Skin epidermis (tissue), 12 donors: ENCODE measurements at regions not wholly inside any gene's neighbourhood (a gene's known extent, or its start where the extent isn't known, plus 50 kb on each side); places are given as distances from the start of the nearest gene placed in this dataset.

ENCODE experiments used
- H3K27ac ChIP-seq, 21 experiments: fragments of 200-600 bp; sonication (generic) in 11 of 21; one replicate each; pipeline ENCODE4 v1.5.0; 2020; ENCODE audit warnings: mild to moderate bottlenecking in 3 of 21, inconsistent platforms in 2 of 21, moderate library complexity in 2 of 21
- H3K4me3 ChIP-seq, 7 experiments: fragments of 200-600 bp; sonication (generic) in 2 of 7; one replicate each; pipeline ENCODE4 v1.5.0; 2020; ENCODE audit warnings: inconsistent platforms in 2 of 7, mild to moderate bottlenecking in 2 of 7, moderate library complexity in 1 of 7

DNA sequence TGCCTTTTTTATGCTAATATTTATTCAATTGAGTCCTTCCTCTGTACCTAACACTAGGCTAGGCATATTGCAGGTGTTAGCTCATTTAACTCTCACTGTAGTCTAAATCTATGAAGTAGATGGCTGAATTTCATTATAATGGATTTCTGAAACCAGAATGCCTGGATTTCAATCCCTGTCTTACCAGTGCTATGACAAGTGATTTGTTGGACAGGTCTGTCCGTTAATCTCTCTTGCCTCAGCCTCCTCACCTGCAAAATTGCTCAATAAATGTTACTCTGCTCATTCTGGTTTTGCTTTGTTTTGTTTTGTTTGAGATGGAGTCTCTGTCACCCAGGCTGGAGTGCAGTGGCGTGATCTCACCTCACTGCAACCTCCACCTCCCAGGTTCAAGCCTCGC is 146.1 kb upstream of the ADGRL2 start:
- no peak overlapping the region for H3K27ac ChIP-seq

DNA sequence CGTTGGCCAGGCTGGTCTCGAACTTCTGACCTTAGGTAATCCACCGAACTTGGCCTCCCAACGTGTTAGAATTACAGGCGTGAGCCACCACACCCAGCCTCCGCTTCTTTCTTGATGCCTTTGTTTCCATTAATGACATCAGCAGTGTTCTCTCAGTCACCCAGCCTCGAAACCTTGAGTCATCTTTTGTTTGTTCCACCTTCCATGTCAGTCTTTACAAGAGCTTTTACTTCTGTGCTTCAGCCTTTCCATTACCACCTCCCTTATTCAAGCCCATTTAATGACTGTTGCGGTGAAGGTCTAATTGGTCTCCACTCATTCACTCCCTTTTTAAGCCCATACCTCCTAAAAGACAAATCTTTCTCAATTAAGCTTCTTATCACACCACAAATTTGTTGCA is 146.6 kb upstream of the ADGRL2 start:
- no peak overlapping the region for H3K4me3 ChIP-seq
- no peak overlapping the region for H3K27ac ChIP-seq

More for the DNA sequence above, 146.1 kb upstream of the ADGRL2 start:
- H3K4me3 ChIP-seq: no peak overlapping the region

DNA sequence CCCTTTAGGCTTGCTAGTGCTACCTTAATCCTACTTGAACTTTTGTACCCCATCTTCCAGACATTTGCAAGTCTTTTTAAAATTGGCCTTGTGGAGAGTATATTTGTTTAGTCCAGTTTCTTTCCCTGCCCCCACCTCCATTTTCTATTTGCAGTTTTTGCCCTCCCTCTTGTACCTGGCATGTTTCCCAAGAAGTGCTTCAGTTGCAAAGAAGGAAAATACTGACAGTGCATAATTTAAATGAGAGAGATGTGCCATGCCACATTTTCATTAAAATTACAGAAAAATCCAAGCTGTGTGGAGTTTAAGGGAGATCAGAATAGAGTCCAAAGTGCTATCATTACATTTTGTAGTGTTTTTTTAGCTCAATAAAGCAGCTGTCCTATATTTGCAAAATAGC is 150.0 kb upstream of the ADGRL2 start:
- H3K27ac ChIP-seq: no peak overlapping the region
- H3K4me3 ChIP-seq: no peak overlapping the region

DNA sequence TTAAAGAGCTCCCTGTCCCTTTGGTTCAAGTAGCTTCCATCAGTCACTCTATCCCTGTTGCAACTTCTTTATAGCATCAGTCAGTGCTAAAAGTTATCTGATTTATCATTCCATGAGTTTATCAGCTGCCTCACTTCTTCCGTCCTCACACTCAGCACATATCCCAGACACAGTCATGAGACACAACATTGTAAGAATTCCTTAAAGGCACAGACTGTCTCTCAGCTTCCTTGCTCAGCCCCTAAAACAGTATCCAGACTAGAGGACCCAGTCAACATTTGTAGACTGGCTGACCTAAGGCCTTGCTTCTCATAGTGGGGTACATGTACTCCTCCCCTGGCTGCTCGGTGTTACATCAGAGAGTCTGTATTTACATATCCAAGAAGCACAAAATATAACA is 164.9 kb upstream of the ADGRL2 start:
- H3K4me3 ChIP-seq: no peak overlapping the region
- no peak overlapping the region for H3K27ac ChIP-seq

DNA sequence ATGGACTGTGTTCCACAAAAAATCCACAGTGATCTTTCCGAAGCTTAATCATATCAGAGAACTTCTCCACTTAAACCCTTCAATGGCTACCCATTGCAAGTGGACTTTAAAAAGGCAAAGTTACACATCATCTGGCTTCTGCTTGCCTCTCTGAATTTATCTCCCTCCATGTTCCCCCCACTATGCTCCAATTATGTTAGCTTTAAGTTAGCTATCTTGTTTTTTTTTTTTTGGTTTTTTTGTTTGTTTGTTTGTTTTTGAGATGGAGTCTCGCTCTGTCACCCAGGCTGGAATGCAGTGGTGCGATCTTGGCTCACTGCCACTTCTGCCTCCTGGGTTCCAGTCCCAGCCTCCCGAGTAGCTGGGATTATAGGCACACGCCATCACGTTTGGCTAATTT is 166.4 kb upstream of the ADGRL2 start:
- Histone ChIP-seq H3K27ac (no peak overlapping the region), H3K4me3 (no peak overlapping the region)

DNA sequence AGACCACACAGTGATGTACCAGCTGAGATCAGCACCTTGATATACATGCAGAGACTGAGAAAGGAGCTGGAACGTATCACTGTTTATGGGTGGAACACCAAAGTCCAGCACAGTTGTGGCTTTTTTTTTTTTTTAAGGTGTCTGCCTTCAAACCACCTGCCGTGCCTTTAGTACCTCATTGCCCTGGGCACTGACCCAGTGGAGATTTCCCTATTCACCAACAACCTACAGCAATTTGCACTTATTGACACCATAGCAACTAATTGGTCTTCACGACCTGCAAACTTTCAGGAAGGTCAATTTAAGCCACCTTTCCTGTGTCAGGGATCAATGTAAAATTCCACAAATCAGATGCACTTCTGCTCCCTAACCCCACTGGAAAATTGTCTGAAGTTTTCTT is 181.6 kb upstream of the ADGRL2 start:
- H3K4me3 ChIP-seq: no peak overlapping the region
- no peak overlapping the region for H3K27ac ChIP-seq

DNA sequence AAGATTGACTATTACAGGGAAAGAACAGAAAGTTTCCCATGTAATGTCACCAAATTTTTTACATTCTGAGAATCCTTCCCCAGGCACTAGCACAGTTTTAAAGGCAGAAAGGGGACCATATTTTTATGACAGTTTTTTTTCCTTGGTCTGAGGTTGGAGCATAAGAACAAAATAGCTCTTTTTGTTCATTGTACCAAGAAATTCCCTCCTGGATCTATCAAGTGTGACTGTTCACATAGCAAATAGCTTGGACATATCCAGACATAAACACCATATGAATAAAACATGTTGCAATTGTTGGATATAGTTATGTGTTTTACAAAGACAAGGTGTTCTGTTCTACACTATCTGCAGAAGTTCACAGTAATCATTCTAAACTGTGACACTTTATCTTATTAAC is 182.4 kb upstream of the ADGRL2 start:
- Histone ChIP-seq H3K27ac (no peak overlapping the region), H3K4me3 (no peak overlapping the region)

DNA sequence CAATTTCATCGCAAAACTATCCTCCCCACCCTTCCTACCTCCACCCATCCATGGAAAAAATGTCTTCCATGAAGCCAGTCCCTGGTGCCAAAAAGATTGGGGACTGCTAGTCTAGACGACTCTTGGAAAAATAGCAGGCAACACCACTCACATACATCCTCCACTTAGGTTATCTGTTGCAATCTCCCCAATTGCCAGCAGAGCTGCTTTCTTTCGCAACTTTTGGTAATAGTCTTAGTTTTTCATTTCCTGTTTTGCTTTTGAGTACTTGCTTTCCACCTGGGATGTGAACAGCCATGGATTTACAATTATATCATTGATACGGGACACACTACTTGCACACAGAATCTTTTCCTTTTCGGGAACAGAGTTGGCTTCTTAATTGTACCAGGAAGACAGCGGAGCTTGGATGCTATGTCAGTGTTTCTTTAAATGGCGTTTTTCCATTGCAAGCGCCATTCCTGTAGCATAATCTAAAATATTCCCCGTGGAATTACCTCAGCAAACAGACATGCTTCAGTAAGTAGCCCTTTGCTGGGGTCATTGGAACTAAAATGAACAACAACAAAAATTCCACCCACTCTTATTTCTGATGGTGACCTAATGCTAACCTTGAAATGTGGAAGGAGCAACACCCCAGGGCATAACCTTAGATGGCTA is 183.3 kb upstream of the ADGRL2 start:
- H3K4me3 ChIP-seq: no peak overlapping the region
- no peak overlapping the region for H3K27ac ChIP-seq

DNA sequence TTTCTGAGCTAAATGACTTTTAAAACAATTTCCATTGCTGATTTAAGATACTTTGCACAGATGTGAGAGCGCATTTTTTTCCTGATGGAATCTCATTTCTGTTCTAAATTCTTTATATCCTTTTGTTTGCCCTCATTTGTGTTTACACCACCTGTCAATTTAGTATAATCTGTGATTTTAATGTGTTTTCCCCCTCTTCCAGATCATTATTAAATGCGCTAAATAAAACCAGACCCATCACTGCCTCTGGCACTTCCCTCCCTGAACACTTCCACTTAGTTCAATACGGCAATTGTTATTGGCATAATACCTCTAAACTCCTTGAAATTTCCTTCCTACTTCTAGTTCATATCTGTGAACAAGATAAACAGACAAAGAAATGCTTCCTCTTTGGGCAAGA is 186.9 kb upstream of the ADGRL2 start:
- Histone ChIP-seq H3K27ac (no peak overlapping the region), H3K4me3 (no peak overlapping the region)

DNA sequence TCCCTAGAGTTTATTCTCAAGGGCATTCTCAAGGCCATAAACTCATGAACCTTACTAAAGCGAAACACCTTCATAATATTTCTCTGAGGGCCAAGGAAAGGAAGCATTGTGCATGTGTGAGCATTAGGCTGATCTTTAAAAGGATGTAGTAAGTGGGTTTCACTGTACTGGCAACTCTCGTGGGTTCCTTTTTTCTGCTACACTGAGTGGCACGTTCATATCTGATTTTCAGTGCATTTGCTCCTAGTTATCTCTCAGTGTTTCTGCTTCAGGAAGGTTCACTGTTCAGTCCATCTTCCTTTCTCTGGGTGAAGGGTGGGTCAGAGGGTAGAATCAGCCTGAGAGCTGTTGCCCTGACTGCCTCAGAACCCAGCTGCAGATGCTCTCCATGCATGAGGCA is 192.8 kb upstream of the ADGRL2 start:
- H3K27ac ChIP-seq: no peak overlapping the region

DNA sequence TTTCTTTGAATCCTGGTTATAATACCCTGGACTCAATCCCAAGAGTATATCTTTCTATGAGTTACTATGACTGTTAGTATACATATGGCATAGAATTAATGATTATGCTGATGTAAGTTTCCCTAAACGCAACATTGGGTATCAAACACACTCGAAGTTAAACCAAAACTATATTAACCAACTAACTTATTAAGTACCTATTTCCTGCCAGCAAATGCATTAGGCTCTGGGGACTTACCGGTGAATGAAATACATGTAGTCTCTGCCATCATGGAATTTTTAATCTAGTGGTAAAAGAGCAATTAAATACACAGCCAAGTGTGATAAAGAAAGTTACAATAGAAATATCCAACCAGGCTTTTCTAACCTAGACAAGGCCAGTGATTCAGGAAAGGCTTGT is 193.6 kb upstream of the ADGRL2 start:
- H3K27ac ChIP-seq: no peak overlapping the region
- H3K4me3 ChIP-seq: no peak overlapping the region

More for the DNA sequence above, 192.8 kb upstream of the ADGRL2 start:
- no peak overlapping the region for H3K4me3 ChIP-seq

DNA sequence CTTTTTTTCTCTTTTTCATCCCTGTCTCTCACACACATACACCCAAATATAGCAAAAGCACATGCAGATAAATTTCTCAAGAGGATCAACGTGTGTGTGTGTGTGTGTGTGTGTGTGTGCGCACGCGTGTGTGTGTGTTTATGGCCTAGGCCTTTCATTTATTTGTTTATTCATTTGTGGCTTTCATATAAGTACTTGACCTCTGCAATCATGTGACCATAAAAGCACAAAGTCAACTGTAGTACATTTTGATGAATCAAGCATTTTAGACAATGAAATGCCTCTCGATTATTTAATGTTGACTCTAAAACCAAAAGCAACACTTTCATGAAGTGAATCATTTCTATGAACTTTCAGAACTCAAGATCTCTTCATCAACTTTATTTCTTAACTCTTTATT is 194.1 kb upstream of the ADGRL2 start:
- H3K27ac ChIP-seq: no peak overlapping the region
- H3K4me3 ChIP-seq: no peak overlapping the region

DNA sequence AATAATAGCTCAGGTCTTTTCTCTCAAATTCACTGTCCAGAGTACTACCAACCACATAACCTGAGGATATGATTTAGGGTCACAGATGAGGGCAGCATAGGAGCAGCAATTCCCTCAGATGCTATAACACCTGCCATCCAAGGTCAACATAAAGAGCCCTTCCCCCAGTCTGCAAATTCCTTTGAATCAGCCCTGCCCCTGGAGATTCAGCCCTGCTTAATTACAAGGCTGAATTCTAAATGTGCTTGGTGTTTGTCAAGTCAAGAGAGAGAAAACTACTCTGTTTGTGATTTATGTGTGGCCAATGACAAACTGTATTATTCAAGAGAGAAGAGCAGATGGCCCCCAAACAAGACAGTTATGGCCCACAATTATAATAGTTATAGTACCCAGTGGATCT is 195.7 kb upstream of the ADGRL2 start:
- H3K4me3 ChIP-seq: no peak overlapping the region

DNA sequence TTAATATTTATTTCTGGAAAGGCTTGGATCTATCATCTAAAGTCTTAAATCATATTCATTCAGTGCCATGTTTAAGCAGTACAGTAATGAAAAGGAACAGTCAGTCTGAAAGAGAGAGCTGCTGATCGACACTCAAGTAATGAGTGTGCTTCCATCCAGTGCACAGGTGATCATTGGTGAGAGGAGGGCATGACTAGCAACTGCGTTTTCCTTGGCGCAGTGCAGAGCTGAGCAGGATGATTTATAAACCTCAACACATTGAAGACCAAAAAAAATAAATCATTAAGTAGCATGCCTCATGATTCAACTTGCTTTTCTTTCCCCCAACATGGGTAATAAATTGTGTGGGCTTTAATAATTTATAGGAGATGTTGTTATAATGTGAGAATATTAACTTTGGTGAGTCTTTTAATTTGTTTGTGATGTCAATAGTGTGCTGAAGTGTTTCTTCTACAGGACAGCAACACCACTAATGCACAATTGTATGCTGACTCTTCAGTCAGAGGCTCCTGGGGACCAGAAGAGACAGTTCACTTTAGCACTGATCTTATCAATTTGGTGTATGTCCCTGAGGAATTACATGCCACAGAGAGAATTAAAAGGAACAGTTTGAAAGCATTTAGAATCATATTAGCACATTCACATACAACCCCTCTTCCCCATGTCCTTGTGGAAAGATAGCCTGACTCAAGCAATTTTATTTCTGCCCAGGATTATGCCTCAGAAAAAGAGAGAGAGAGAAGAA is 199.7 kb upstream of the ADGRL2 start:
- H3K4me3 ChIP-seq: no peak overlapping the region
- no peak overlapping the region for H3K27ac ChIP-seq

More for the DNA sequence above, 195.7 kb upstream of the ADGRL2 start:
- H3K27ac ChIP-seq: no peak overlapping the region

DNA sequence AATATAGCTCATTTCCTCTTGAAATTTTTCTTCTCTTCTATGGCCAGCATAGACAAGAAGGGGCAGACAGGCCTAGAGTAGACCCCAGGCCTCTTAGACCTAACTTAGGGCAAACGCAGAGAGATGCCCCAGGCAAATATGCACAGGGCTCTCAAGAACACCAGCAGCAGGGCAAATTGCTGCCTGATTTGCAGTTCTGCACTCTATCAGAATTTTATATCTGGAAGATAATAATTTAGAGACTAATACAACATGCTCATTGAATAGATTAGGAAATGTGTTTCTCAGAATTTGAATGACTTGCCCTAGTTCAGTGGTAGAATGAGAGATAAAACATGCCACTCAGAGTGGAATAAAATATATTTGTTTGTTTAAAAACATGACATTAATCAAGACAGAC is 200.4 kb upstream of the ADGRL2 start:
- H3K27ac ChIP-seq: no peak overlapping the region
- H3K4me3 ChIP-seq: no peak overlapping the region

DNA sequence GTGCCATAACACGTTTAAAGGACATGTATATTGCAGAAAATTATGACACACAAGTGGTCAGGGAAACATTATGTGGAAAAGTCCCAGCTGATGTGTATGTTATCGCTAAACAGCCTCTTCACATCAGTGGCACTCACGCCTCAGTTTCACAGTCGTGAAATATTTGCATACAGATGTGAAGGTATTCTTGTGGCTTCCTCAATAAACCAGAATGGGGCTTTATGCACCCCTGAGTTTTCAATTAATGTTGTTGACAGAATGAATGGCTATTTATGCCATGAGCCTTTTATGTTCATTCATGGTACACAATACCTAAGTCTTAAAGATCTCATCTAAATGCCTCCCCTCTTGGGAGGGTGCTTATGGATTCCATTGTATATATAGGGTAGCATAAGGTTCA is 202.1 kb upstream of the ADGRL2 start:
- Histone ChIP-seq H3K4me3 (no peak overlapping the region), H3K27ac (no peak overlapping the region)

DNA sequence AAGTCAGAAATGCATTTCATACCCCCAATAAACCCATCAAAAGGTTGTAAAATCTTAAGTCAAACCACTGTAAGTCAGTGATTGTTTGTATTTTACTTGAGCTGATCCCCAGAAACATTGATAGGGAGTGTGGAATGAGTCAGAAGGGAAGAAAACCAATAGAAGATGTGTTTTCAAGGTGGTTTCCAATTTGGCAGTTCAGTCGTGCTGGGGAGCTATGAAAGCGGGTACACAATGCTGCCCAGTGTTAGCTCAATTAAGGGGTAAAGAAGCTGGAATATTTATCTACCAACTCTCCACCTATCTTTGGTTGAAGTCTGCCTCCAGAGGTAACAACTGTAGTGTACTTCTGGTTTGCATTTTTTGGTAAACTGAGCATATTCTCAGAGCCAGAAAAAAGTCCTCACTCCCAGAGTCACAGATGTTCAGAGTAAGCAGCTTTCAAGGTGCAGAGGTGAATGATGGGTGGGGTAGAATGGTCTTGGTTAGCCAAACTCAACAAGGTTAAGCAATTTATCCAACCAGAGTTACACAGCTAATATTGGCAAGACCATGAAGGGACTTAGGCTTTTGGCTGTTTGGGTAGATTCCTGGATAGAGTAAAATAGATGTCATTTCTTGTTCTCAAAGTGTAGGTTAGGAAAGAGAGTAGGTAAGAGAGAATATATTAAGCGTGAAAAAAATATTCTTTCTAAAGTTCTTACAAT is 202.9 kb upstream of the ADGRL2 start:
- no peak overlapping the region for H3K4me3 ChIP-seq
- H3K27ac ChIP-seq: no peak overlapping the region

DNA sequence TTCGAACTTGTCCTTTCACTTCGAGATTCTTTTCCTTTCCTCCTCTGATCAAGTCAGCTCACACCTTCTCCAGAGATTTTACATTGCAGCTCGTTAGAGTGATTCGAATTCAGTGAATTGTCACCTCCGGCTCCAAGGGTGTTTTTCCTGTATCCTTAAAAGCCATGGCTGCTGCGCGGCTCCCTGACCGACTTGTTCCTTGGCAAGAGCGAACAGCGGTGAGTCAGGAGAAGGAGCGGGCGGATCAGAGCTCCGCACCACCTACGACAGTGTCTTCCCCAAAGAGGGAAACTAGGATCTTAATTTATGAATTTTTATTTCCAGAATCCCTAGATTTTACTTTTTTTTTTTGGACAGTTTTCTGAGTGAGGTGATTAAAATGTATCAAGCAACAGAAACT is 204.4 kb upstream of the ADGRL2 start:
- Histone ChIP-seq H3K4me3 (no peak overlapping the region), H3K27ac (no peak overlapping the region)

DNA sequence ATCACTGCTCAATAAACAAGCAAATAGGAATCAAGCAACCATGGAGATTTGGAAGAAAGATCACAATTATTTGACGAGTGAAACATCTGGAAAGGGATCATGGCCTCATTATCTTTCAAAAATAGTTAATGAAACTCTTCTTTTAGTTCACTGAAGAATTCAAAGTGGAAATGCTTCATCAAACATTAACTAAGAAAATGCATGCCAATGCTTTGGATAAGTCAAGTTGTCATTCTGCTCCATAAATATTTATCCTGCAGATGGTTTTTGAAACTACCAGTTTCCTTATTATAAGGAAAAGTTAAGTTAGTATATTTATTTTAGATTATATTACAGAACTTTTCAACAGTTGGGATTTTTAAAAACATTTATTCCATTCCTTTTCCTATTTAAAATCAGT is 206.5 kb upstream of the ADGRL2 start:
- H3K27ac ChIP-seq: no peak overlapping the region
- H3K4me3 ChIP-seq: no peak overlapping the region

DNA sequence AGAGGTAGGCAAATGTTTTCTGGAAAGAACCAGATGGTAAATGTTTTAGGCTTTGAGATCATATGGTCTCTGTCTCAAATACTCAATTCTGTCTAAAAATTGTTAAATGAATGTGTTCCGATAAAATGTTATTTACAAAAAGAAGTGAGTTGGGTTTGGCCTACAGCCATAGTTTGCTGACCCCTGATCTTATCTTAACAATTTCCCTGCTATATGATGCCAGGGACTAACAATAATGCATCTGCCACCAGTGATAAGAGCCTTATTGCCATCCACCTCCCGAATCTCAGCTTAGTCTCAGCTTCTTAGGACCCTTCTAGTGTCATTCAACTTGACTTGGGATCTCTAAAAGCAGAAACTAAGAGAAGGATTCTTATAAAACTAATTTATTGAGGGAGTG is 208.5 kb upstream of the ADGRL2 start:
- Histone ChIP-seq H3K4me3 (no peak overlapping the region), H3K27ac (no peak overlapping the region)

DNA sequence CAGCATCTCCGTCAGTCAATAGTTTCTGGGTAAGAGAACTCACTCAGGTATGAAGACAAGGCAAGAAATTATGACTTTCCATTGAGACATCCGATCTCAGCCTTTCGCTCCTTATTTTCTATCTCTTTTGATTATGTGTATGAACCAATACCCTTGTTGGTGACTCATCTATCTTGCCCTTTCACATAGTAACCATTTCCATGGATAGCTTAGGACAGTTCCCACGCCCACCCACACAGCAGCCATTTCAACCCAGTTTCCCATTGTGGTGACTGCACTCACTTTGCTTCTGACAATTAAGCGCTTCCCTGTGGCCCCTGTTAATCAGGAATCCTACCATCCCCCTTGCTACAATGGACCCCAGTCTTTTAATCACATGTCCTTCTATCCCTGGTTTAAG is 210.6 kb upstream of the ADGRL2 start:
- Histone ChIP-seq H3K27ac (no peak overlapping the region), H3K4me3 (no peak overlapping the region)
